Stimulated activated CD4-positive, alpha-beta T cell treated with anti-CD3 and anti-CD28 coated beads, Interleukin-1b, Interleukin-23, amount 100 ng/mL, for 48 hours (primary cell): ENCODE measurements at regions not wholly inside any gene's neighbourhood (a gene's known extent, or its start where the extent isn't known, plus 50 kb on each side); places are given as distances from the start of the nearest gene placed in this dataset.

Experiments used
- DNase-seq: peaks from one replicate; pipeline ENCODE4 v3.0.0-alpha.2; 2020

DNA sequence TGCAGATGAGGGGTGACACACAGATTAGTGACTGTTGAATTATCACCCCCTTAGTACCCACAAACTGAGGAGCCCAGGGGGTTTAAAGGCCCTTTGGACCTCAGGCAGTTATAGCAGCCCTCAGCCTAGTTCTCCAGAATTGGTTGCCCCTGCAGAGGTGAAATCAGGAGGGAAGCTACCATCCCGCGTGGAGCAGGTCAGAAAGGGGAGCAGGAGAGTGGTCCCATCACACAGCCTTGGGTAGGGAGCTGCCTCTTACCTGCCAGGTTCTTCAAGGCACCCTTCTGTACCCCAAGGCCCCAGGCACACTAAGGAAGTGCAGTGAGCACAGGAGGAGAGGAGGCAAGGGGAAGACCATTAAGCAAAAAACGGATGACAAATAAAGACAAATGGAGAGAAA is 121.2 kb upstream of the TNR start:
- DNase-seq = no peak

DNA sequence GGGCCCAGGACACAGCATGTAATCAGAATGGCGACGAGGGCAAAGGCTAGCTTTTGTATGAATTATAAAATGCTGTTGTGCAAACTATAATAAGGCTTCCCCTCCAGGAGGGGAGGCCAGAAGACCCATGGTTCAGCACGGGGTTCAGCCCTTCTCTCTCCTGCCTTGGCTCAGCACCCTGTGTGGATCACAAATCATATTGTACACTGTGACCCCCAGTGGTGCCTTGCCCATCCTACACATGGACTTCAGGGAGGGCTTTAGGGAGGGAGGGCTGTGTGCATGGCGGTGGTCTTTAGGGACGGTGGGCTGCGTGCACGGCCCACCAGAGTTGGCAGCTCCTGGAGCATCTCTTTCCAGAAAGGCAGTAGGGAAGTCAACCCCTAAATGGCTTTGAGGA is 120.8 kb upstream of the TNR start:
- no peak for DNase-seq

DNA sequence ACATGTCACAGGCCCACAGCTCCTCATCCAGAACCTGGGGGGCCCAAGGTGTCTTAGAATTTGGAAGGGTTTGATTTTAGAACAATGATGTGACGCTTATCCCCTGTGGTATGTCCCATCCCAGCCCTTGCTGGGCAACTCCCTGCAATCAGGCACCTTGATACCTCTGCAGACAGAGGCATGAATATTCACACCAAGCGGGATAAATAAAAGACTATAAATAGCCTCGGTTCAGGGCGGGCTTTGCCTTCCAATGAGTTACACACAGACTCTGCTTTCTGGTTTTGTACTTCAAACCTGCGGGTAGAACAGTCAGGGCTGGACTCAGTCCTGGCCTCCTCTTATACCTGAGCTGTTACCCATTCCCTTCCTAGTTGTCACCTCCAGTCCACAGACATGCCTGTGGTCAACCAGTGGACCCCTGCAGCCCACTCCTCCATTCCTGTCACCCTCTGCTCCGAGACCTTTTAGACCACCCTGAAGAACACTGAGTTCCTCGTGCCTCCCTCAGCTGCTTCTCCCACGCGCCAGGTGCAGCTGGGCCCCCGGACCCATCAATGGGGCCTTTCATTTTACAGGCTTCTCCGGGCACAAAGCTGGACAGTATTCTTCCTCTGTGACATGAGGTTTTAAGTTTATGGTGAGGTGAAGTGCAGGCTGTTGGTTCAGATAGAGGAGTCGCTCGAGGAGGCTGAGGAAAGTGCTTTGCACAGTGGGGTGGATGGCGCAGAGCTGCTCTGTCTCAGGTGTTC is 120.1 kb upstream of the TNR start:
- DNase-seq = no peak

DNA sequence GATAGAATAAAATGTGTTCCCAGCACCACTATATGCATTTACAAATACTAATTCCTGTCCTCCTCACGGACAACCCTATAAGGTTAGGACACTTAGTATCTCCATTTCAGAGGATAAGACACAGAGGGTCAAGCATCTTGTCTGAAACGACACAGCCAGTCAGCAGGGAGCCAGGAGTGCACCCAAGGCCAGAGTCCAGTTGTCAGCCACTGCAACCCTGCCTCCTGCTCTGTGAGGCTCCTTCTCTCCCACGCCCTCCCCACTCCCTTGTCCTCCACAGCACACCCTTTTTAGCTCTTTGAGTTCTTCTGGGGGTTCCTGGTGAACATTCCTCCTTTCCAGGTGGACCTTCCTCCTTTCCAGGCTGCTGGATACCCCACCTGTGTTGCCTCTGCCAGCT is 119.0 kb upstream of the TNR start:
- DNase-seq = no peak

DNA sequence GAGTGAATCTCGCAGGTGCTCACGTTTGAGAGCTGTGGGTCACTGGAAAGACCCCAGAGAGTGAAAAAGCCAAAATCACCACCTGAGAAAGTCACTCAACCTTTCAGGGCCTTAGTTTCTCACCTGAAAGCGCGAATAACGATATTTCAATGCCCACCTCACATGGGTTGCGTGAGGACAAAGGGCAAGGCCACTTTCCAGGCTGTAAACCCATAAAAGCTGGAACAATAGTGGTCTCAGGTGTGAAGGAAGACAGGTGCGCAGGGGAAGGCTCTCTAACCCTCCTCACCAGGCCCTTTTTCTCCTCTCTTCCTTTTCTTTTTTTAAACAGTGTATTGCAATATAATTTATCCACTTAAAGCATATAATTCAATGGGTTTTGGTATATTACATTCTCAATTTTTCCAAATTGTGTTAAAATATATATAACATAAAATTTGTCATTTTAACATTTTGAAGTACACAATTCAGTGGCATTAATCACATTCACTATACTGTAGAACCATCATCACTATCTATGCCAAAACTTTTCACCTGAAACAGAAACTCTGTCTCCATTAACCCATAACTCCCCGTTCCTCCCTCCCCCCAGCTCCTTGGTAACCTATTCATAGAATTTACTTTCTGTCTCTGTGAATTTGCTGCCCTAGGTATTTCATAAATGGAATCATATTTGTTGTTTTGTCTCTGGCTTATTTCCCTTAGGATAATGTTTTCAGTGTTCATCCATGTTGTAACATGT is 118.4 kb upstream of the TNR start:
- no peak for DNase-seq

DNA sequence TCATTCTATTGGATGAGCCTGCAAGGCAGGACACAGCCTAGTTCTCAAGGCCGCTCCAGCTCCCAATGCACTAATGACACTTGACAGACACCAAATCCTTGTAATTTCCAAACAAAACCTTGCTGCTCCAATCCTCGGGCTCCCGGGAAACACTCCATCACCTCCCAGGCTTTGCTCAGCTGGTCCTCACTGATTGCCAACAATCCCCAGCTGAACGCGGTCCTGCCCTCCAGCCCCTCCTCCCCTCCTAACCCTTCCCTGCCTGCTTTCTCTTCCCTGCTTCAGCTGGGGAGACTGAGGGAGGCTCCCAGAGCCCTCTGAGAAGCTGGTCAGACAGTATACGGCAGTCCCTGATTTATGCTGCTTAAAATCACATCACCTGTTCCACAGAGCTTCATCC is 114.4 kb upstream of the TNR start:
- DNase-seq = no peak

DNA sequence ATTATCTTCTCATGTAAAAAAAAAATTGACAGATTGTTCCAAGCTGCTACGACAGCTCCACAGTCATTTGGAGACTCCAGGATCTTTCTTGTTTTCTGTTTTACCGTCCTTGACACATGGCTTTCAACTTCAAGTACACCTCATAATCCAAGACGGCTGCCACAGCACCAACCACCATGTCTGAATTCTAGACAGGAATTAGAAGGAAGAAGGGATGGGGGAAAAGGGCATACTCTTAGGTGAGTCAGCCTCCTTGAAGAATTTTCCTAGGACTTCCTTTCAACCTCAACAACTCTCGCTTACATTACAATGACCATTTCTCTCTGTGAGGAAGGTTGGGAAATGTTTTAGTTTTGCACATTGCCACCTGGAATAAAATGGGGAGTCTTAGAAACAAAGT is 110.3 kb upstream of the TNR start:
- DNase-seq = no peak

DNA sequence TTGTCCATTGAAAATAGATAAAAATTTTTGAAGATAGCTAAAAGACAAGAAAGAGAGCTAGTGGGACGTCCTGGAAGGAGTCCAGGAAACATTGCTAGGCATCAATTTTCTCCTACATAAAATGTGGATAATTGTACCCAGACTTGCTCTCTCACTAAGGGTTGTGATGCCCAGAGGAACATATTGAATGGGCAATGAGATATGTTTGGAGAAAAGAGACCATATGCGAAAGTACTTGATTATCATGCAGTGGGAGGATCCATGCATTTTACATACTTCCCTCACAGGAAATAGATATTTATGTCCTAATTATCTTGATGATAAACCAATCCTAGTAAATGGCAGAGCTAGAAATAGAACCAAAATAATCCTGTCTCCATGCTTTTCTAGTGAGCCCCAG is 108.4 kb upstream of the TNR start:
- DNase-seq = no peak

DNA sequence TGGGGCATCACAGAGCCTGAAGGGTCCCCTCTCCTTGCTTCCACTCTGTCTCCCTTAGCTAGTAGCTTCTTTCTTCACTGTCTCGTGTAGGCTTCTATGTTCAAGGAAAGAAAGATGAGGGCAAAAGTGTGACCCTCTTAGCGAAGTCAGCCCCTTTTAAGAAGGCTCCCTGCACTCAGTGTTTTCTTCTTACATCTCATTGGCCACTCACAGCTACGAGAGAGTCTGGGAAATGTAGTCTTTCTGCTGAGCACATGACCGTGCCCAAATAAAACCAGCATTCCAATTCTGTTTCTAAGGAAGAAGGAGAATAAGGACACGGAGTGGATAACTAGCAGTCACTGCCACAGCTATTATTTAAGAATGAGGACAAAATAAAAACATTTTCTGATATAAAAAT is 104.9 kb upstream of the TNR start:
- no peak for DNase-seq

DNA sequence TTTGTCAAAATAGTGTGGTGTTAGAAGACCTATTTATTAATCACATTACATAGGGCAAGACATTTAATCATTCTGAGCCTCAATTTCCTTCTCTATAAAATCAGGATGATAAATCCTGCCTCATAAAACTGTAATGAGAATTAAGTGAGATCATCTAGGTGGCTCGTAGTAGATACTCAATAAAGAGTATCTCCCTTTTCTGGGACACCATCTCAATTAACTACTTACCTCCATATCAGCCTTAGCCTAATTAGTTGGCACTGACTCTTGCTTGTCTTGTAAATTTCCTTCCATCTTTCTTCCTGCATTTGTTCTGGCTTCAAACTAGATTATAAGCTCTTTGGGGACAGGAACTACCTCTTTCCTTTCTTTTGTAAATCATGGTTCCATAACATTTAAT is 102.6 kb upstream of the TNR start:
- no peak for DNase-seq

DNA sequence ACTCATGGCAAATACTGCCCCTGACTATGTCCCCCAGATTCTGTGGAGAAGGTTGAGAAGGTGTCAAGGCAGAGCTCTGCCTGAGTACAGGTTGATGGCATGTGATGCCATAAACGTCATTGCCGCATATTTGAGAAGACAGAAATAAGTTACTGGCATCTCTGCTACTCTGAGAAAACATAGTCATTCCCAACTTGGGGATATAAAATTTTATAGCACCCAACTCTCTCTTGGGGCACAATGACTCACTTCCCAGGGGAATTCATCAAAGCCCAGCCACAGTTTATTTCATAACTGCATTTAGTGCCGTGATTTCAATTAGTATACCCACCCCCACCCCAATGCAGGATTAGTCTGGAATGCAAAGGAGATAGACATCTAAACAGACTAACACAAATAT is 101.9 kb upstream of the TNR start:
- no peak for DNase-seq

DNA sequence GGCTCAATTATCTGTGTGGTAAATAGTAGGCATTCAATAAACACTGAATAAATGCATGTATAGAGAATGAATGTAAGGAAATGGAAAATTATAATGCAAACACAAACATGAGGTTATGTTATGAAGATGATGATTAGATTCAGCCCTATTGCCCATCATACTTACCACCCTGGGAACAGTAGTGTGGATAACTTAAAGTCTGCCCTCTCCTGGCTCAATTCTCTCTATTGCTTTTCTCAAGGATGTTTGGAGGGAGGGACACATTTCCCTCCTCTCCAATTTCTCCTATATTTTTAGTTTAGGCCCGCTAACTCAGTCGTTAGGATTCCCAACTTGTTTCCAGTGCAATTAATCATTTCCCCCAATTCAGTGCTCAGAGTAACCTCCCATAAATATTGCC is 101.5 kb upstream of the TNR start:
- no peak for DNase-seq

DNA sequence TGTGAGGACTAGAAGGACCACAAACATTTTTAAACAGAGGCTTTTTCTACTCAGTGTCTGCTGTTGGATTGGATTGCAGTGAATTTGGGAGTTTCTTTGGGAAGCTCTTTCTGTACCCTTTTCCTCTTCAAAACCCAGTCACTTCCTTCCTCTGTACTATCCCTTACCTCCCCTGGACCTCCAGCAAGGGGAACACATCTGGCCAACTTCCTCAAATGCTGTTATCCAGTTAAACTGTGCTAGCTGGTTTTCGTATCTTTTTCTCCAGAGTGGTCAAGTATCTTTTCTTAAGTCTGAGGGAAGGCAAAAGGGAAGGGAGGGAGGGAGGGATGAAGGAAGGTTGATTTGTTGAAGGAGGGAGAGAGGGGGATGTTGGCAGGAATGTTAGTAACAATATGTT is 99.2 kb upstream of the TNR start:
- no peak for DNase-seq

DNA sequence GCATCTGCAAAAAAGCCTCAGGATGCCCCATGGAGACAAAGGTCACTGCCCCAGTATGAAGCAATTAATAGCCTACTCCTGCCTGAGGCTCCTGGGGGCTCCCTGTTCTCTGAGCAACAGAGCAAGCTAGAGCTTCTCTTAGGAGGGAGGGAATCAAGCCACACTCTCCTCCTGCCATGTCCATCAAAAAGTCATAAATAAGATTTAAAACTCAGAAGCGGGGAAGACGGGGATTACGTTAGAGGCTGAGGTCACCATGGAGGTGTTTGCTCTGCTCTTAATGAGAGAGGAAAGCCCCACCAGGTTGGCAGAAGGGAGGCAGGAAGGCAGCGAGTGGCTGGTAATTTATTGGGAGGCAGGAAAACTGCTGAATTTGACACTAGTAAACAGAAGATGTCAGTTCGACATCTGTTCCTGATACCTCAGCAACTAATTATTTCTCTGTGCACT is 98.4 kb upstream of the TNR start:
- no peak for DNase-seq

DNA sequence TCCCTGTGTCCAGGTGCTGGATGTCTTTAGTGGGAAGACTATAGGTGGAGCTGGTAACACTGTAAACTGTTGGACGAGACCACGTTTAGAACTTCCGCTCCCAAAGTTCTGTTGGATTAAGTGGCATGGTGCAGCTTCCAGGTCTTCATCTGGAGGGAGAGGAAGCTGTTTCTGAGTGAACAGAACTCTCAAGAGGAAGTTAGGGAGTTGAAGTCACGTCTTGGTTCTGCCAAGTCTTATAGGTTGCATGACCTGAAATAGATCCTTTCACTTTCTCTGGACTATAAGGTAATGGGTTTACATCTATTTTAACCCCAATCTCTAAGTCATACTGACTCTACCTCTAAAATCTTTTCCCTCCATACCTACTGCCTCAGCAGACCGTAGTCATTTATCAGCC is 97.4 kb upstream of the TNR start:
- no peak for DNase-seq

DNA sequence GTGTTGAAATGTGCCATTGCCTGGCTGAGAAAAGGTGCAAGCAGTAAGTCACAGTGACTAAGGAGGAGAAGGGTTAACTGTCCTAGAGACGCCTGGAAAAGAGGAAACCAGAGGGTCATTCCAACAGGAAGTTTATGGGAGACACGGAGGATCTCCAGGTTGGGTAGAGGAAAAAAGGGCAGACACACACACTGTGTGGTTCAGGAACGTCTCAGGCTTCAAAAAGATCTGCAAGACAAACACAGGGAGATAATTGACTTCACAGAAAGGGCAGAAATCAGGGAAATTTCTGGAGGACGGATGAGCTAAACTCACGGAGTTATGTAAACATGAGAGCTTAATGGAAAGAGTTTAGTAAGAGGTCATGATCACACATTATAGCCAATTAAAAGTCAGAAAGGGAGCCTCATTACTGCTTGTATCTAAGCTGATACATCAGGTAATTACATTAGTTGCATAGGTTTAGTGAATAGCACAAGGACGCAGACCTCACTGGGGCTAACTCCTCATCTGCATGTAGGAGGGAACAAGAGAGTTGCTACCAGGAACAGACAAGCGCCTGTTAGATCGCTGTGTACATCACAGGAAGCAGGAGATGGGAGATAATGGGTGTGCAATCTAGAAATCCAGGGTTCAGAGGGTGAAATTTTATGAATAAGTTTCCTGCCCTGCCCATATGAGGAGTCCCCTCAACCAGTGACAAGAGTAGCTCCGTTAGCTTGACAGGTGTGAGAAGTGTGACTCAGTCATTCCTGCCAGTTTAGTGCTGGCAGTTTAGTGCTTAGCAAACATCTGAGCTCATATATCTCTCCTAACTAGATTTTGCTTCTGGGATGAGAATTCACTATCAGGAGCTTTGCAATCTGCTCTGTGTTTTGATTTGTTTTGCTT is 96.6 kb upstream of the TNR start:
- DNase-seq = peak; percentile 7

DNA sequence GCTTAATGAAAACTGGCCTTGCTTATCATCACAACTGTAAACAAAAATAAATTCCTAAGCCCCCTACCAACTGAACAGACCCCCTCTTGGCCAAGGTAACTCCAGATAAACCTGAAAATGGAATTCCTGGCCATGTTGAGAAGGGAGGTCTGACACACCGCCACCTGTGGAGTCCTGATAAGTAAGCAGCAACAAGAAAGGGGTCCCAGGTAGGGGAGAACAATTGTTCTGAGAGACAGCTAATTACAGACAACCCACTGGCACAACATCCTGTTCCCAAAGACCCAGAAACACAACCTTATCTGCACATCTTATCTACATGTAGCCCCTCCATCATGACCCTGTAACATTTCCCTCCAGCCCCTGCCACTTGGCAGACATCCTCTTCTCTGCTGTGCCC is 91.2 kb upstream of the TNR start:
- DNase-seq = no peak

DNA sequence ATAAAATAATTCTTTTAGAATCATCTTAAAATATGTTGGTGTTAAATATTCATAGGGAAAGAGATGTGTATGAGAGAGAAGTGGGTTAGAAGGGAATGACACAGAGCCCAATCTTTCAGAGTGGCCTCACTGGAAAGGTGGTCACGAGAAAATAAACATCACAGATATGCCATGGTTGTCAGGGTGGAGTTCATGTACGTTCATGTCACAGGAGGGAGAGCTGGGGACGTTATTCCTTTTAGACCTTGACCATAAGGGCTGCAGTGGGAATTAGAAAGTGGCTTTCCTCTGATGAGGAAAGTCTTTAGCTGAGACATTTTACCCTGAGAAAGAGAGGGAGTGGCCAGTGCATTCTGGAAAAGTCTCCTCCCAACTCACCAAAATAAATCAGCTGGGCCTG is 90.6 kb upstream of the TNR start:
- DNase-seq = no peak

DNA sequence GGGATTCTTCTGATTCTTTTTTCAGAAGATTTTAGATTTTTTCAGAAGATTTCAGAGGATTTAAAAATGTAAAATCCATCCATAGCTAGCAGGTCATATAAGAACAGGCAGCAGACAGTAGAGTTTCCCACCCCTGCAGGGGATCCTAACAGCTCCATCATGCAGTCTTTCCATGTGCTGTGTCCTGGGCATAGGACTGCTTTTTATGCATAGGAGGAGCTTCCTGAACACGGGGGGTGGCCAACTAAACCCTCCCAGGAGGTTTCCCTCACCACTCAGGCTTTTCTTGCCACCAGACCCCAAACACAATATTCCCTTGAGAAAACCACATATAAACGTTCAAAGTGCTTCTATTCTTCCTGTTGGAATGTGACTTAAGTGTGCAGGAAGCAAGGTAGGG is 90.1 kb upstream of the TNR start:
- DNase-seq = no peak

DNA sequence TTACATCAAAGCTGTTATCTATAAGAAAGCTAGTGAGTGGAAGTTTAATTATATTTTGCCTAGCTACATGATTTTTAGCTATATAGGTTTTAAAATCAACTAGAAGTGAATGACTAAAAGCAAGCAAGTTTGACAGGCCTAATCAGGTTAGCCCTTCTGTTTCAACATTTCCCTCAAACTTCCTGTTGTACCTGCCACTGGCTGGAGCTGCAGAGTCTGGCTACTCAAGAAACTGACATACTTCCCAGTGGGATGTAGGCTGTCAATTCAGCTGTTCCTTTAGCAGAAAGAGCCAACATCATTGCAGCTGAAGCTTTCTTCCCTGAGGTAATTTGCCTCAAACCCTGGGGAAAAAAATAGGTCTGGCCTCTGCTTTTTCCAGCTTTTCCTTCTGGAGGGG is 87.1 kb upstream of the TNR start:
- DNase-seq = no peak

DNA sequence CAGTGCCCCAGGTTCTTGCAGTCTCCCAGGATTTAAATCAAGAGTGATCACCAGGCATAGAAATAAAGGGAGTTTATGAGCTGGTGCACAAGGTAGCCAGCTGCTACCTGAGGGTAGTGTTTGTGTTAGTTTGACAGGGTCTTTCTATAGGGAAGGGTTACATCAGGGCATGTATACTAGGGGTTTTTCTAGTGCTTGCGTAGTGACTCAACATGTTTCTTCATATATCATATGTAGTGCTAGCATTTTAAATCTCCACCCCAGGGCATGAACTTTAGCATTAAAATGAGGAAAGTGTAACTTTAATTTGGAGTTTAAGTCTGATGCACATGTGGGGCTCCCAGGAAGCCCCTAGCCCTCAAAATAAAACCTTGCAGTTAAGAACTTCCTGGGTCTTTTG is 86.5 kb upstream of the TNR start:
- DNase-seq = no peak

DNA sequence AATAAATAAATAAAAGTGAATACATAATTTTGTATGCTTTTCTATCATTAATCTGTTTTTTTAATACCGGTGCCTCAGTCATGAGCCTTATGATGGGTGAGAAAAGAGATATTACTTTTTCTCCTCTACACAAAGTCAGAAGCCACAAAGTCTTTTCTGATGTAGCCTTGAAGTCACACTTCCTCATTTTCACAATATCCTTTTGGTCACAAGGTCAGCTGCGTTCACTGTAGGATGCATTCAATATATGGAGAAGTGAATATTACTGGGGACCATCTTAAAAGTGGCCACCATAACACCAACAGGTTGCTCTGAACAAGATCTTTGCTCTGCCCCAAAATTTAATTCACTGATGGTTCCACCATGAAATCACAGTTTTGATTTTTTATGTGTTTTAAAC is 83.3 kb upstream of the TNR start:
- no peak for DNase-seq

DNA sequence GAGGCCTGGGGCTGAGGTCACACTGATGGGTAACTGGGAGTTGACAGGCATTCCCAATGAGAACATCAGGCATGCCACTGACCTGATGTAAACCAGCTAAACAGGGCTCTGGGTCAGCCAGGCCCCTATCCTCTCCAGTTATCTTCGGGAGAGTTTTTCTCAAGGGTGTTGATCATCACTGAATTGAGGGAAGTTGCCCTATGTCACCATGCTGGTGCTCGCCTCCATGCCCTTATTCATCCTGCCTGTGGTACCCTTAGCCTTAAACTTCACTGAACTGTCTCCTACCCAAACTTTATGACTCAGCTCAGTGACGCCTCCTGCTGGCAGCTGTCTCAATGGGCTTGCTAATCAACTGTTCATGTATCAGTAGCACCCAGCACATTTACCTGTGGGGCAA is 80.7 kb upstream of the TNR start:
- DNase-seq = peak; percentile 39

DNA sequence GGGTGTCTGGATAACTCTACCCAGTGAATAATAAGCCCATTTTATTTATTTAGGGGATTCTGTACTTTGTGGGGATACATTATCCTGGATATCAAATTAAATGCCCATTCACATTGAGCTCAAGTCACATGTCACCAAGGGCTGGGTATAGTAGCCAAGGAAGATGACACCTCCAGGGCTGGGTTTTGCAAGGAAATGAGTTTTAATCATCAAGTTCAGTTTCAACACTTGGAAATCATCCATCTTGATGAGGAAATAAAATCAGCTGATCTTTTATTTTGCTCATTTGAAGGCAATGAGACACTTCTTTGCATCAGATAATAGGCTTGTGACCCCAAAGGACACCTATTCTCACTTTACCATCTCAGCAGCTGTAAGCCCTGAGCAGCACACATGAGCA is 80.0 kb upstream of the TNR start:
- DNase-seq = no peak
